ENCODE measurements at regions not wholly inside any gene's neighbourhood (a gene's known extent, or its start where the extent isn't known, plus 50 kb on each side); places are given as distances from the start of the nearest gene placed in this dataset.
A peak's percentile ranks its signal among the peaks of the same experiment; 100 is the strongest.
"Not testable (repeated sequence)": the region's sequence is repeated elsewhere in the genome, so short reads cannot be mapped to it uniquely, and the experiment has no call there.

GRCh38 chr13:80901530-80901929 is 560.6 kb upstream of the SPRY2 start:
- no peak for DNase-seq

- no peak for DNase-seq
These were observed 560.2 kb upstream of the SPRY2 start for GRCh38 chr13:80901111-80901510.

- DNase-seq = no peak
These were observed 559.6 kb upstream of the SPRY2 start for GRCh38 chr13:80900561-80900960.

- DNase-seq = peak; percentile 69 to 75 (median 72)
These were observed 556.7 kb upstream of the SPRY2 start for GRCh38 chr13:80897641-80898040.

GRCh38 chr13:80894917-80895316 is 554.0 kb upstream of the SPRY2 start:
- DNase-seq = no peak

- DNase-seq = no peak
These were observed 548.9 kb upstream of the SPRY2 start for GRCh38 chr13:80889829-80890228.

GRCh38 chr13:80888390-80888789 is 547.5 kb upstream of the SPRY2 start:
- DNase-seq = no peak

- DNase-seq = no peak
These were observed 543.3 kb upstream of the SPRY2 start for GRCh38 chr13:80884056-80884785.

- DNase-seq = no peak
These were observed 542.6 kb upstream of the SPRY2 start for GRCh38 chr13:80883545-80883944.

GRCh38 chr13:80881942-80882445 is 541.1 kb upstream of the SPRY2 start:
- DNase-seq = no peak

- no peak for DNase-seq
These were observed 540.6 kb upstream of the SPRY2 start for GRCh38 chr13:80881495-80881894.

- DNase-seq = no peak
These were observed 540.1 kb upstream of the SPRY2 start for GRCh38 chr13:80881034-80881433.

GRCh38 chr13:80877944-80878241 is 537.0 kb upstream of the SPRY2 start:
- DNase-seq = no peak

- DNase-seq = no peak
These were observed 536.5 kb upstream of the SPRY2 start for GRCh38 chr13:80877209-80877943.

GRCh38 chr13:80873589-80873988 is 532.7 kb upstream of the SPRY2 start:
- DNase-seq = peak; percentile 84 to 91 (median 86)

- not testable (repeated sequence) for DNase-seq
These were observed 531.0 kb upstream of the SPRY2 start for GRCh38 chr13:80871971-80872370.

GRCh38 chr13:80871481-80871880 is 530.6 kb upstream of the SPRY2 start:
- DNase-seq = no peak

GRCh38 chr13:80870186-80870585 is 529.3 kb upstream of the SPRY2 start:
- DNase-seq = no peak

- no peak for DNase-seq
These were observed 526.0 kb upstream of the SPRY2 start for GRCh38 chr13:80866921-80867320.

- DNase-seq = no peak
These were observed 524.4 kb upstream of the SPRY2 start for GRCh38 chr13:80865329-80865728.

- DNase-seq = no peak
These were observed 521.5 kb upstream of the SPRY2 start for GRCh38 chr13:80862456-80862855.

GRCh38 chr13:80860845-80861244 is 519.9 kb upstream of the SPRY2 start:
- DNase-seq = peak; percentile 37 to 50 (median 39)

GRCh38 chr13:80858131-80858530 is 517.2 kb upstream of the SPRY2 start:
- no peak for DNase-seq

GRCh38 chr13:80857321-80857720 is 516.4 kb upstream of the SPRY2 start:
- DNase-seq = no peak

GRCh38 chr13:80850771-80851170 is 509.8 kb upstream of the SPRY2 start:
- no peak for DNase-seq
